ENCODE measurements at regions not wholly inside any gene's neighbourhood (a gene's known extent, or its start where the extent isn't known, plus 50 kb on each side); places are given as distances from the start of the nearest gene placed in this dataset.

DNA sequence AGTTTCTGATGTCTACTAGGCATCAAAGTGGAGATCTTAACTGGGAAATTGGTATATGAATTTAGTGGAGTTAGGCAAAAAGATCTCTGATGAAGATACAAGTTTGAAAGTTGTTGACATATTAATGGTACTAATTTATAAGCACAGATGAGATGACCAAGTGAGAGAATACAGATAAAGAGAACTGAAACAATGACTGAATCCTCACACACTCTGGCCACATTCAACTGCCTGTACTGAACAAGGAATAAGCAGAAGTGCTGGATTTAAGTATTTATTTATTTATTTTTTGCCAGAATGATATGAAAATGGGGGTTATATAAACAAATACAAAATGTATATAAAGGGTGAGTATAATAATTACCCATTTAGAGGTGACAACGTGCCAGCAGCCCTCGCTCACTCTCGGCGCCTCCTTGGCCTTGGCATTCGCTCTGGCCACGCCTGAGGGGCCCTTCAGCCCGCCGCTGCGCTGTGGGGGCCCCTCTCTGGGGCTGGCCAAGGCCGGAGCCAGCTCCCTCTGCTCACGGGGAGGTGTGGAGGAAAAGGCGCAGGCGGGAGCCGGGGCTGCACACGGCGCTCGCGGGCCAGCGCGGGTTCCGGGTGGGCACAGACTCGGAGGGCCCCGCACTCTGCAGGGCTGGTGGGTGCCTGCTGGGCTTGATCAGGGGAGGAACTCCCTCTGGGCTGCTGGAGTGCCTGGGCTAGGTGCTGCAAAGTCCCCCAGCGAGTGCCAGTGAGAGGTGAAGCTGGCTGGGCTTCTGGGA is 1363.9 kb upstream of the CRIM1 start:
- no peak for DNase-seq (ENCODE audit: low read depth in 2 of 2)

DNA sequence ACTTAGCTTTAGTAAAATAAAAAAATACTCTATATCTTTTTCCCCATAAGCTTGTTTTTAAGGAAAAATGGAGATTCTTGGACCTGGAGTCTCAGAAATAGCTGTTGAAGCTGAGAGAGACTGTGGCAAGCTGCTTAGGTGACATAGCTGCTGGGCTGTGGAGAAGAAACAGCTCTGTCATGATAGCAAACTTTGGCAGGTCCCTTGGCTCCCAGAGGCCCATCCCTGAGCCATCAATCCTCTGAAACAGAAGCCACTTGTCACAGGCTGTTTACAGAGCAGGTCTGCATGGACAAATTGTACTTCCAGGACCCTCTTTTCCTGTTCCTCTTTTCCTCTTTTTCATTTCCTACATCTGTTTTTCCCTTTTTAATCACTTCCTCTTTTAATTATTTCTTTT is 1370.1 kb upstream of the CRIM1 start:
- no peak for DNase-seq (ENCODE audit: low read depth in 2 of 2)

DNA sequence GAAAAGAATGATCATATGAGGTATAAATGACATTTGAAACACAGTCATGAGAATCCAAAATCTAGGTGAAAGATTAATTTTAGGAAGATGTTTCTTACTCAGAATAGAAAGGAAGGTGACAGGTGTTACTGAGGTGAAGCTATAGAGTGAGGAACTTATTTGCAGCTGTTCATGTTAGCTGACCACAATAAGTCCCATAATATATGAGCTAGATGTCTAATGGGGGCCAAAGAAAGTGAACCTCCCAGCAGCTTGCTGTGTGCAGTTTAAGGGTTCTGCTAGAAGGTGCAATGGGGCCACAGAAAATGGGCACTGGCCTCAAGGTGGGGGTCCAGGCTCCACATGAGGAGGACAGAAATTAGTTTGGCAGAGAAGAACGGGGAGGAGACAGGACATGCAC is 1374.9 kb upstream of the CRIM1 start:
- DNase-seq (ENCODE audit: low read depth in 2 of 2): no peak

DNA sequence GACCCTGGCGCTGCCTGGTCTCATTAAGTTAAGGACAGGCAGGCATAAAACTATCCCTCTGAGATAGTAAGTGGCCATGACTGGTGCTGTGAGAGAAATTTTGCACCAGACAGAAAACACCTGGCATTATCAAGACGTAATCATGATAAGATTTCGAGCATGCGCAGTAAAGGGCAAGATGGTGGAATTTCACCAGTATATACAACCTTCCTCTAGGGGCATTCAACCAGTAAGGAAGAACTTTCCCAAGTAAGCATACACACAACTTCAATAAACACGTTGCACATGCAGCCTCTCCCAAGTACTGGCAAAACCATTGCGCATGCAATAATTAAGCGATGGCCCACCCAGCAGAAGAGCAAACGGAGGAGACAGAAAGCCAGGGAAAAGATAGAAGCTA is 1376.4 kb upstream of the CRIM1 start:
- no peak for DNase-seq (ENCODE audit: low read depth in 2 of 2)

DNA sequence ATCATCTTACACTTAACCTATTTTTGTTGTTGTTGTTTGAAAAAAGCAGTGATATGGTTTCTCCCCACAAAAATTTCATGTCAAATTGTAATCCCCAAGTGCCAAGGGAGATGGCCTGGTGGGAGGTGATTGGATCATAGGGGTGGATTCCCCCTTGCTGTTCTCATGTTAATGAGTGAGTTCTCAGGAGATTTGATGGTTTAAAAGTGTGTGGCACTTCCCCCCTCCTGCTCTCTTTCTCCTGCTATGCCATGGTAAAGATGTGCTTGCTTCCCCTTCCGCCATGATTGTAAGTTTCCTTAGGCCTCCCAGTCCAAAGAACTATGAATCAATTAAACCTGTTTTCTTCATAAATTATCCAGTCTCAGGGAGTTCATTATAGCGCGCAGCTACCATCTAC is 1362.7 kb upstream of the FAM98A start:
- DNase-seq (ENCODE audit: low read depth in 2 of 2): no peak

DNA sequence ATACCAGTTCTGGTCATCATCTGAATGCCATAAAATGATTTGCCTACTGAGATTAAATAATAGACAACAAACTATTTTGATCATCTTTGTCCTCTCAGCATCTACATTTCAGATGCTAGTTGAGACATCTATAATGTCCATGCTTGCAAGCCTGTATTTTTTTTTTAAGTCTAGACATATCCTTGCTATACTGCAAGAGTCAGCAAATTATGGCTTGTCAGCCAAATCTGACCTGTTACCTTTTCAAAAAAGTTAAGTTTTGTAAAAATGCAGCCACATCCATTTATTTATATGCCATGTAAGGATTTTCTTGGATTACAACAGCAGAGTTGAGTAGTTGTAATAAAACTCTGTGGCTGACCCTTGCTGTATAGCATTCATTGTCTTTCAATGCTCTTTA is 1355.7 kb upstream of the FAM98A start:
- no peak for DNase-seq (ENCODE audit: low read depth in 2 of 2)

DNA sequence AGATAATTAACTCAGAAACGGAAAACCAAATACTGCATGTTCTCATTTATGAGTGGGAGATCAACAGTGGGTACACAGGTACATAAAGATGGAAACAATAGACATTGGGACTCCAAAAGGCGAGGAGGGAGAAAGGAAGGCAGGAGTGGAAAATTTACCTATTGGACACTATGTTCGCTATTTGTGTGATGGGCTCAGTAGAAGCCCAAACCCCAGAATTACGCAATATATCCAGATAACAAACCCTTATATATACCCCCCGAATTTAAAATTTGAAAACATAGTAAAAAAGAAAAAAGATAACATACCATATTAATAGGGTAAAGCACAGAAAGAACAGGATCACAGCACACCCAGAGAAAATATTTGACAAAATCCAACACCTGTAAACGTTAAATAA is 1351.7 kb upstream of the FAM98A start:
- no peak for DNase-seq (ENCODE audit: low read depth in 2 of 2)

DNA sequence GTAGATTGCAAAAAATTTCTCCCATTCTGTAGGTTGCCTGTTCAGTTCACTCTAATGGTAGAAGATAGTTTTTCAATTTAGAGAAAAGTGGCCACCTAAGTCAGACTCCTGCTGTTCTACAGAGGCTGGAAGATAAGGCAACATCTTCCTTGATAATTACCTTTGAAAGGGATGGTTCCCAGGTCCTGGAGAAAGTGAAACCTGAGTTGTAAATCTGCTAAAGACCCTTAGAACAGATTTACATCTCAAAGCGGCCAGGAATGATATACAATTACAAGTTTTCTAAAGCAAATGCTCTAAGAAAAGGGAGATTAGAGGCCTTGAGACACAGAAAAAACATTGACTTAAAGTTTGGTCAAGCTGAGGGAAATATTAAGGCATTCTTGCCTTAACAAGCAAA is 1350.2 kb upstream of the FAM98A start:
- no peak for DNase-seq (ENCODE audit: low read depth in 2 of 2)

DNA sequence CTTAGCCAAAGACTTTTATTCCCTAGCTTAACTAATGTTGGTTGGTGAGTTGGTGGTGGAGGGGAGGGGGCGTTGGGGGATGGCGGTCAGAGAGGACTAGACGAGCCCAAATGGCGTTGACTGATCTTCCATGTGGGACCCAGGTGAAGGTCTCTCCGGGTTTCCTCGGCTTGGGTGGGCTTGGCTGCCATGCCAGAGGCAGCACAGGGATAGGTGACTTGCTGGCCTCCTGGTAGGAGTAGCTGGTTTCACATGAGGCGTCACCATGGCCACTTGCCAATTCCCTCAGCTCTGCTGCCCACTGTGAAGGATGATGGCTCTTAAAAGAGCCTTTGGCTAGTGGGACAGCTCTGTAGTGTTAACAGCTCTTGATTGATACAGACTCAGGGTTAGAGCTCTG is 1337.0 kb upstream of the FAM98A start:
- no peak for DNase-seq (ENCODE audit: low read depth in 2 of 2)

DNA sequence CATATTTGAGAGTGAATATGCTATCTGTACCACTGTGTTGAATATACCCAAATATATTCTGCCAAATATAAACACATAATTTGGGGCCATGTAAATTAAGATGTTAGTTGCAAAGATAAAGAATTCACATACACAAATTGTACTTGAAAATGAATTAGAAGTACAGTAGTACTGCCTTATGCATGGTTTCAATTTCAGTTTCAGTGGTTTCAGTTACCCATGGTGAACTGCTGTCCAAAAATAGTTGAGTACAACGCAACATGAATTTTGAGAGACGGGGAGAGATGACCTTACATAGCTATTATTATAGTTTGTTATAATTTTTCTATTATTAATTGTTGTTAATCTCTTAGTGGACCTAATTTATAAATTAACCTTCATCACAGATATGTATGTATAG is 1313.0 kb upstream of the FAM98A start:
- no peak for DNase-seq (ENCODE audit: low read depth in 2 of 2)

DNA sequence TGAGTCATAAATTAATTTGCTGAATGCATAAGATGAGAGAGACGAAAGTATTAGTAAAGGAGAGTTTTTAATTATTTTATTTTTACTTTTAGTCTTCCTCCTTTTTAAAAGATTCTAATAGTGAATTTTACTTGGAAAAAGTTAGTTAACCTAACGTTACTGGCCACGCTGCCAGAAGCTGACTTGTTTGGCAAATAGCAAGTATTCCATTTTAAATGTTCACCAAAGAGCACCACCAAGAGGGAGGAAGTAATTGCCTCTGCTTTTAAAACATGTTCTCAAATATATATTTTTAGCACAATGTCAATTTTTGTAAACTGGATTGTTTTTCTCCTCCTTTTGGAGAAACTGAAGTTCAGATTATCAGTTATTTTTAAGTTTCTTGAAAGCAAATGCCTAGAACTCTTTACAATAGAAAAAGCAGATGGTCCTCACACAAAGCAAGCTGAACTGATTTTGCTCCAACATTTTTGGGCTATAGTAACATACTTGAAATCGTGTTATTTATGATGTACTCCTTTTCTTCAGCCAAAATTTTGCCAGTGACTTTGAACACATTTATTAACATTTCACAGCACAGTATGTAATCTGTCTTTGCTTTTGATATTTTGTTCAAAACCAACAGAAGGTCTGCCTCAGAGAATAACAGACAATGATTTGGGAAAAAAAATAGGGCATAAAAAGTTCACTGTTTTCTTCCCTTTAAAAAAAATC is 1311.0 kb upstream of the FAM98A start:
- no peak for DNase-seq (ENCODE audit: low read depth in 2 of 2)

DNA sequence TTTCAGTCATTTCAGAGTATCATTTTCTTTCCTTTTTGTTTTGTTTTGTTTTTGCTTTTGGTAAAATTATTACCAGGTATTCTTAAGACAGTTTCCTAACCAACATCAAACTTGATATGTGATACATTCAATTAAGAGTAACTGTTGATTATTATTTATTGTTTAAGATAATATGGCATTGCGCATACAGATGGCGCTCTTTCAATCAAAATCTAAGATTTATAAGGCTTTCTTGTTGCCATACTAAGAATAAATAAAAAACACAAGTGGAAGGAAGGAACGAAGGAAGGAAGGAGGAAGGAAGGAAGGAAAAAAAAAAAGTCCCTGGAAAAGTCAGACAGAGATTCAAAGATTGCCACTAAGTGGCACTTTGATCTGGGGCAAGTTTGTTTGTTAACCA is 1308.7 kb upstream of the FAM98A start:
- DNase-seq (ENCODE audit: low read depth in 2 of 2): no peak

DNA sequence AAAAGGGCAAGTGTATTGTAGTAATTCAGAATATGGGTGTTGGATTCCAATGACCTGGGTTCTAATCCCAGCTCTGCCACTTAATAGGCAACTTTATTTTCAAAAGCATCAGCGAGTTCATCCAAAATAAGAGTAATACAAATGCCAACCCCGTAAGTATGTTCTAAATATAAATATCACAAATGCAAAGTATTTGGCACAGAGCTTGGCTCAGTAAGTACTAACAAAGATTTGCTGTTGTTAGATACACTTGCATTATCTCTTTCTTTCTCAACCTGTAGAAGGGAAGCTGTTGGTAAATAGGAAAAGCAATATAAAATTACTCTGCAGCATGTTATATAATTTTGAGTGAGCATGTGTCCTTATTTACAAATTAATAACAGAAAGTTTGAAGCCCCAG is 1302.6 kb upstream of the FAM98A start:
- no peak for DNase-seq (ENCODE audit: low read depth in 2 of 2)

DNA sequence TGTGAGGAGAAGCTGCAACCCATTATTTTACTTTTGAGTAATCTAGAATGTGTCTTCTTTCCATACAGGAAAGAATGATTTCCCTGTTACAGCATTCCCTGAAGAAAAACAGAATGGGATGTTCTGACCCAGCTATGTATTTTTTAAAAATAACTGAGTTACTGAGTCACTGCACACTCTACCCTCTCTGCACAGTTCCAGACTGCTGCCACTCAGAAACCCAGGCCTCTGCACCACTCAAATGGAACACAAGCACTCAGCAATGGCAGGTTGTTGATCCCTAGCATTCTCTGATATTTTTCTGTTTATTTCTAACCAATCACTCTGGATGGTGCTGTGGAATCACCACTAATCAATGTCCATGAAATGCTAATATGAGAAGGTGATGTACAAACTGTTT is 1300.0 kb upstream of the FAM98A start:
- DNase-seq (ENCODE audit: low read depth in 2 of 2): no peak

DNA sequence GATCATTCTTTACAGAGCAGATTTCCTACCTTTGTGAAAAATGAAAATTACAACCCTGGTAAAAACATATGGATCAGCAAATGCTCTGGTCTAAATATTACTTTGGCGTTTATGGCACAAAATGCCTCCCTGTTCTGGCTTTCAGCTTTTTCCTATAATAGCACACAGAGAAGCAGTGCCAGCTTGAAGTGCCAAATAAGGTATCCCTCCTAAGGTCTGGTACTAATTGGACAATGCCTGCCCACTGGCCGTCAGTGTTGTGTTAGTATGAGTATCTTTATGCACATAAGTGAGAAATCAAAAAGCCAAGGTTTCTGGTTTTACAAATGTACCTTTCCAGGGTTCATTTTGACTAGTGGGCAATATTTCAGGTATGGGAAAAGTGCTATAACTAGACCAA is 1293.7 kb upstream of the FAM98A start:
- no peak for DNase-seq (ENCODE audit: low read depth in 2 of 2)

DNA sequence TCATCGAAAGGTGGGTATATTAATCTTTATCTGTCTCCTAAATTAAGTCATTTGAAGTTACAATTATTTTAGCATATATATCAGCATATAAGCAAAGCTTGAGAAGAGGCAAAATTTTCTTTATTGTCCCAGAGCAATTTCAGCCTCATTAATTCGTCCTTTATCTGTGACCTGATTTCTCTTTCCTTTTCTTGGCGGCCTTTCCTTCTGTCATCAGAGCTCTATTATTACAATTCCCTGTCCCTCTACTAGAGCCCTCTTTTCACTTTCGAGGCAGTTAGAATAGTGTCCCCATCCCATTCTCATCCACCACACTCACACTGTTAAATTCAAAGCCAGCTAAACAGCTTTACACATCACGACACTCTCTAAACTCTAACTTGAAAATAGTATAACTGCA is 1293.2 kb upstream of the FAM98A start:
- DNase-seq (ENCODE audit: low read depth in 2 of 2): no peak

DNA sequence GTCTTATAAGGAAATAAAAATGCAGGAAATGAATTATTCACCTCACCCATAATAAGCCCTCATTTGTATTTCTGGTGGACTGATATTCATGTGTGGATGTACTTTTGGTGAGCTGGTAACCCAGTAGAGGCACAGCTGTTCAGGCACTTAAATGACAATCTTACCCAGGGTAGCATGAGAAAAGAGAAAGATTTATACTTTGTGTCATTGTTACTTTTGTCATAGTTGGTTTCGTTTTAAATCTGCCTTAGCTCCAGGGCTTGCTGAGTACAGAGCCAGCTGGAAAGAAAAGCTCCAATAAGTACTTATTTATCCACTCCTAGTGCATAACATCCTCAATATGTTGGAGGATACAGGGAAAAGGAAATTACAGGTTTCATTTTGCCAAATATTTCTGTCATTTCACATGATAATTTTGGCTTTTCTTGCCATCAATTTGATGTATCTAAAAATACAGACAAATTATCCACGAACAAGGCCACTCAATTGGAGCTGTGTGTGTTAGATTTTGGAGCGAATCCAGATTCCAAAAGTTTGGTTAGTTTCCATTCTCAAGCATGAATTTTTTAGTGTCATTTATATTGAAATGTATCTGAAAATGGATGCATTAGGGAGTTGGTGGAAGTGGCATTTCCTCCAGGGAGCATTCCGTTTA is 1276.1 kb upstream of the FAM98A start:
- no peak for DNase-seq (ENCODE audit: low read depth in 2 of 2)

DNA sequence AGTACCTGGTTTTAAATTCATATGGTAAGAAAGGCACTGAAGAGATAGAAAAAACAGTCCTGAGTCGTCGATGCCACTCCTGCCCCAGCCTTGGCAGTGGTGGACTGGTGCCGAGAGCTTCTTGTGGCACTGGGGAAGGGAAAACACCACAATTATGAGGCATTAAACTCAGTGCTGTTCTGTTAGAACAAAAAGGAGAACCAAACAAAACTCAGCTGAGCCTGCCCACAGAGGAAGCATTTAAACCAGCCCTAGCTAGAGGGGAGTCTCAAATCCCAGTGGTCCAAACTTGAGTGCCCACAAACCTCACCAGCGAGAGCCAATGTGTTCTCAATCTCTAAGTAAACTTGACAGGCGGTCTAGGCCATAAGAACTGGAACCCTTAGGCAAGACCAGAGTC is 1254.5 kb upstream of the FAM98A start:
- no peak for DNase-seq (ENCODE audit: low read depth in 2 of 2)

DNA sequence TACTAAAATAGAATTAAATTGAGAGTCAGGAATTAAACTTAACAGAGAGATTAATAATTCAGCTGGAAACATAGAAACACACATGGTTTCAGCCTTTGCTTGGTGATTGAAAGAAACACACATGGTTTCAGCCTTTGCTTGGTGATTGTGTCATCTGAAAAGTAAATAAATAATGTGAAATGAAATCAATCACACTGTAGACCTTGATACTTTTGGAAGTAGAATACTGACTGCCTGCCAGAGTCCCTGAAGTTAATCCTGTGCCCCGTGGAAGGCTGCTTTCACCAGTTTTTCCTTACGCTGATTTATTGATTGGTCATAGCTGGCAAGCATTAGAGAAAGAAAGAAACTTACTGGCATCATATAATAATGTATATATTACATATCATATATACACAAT is 1252.7 kb upstream of the FAM98A start:
- no peak for DNase-seq (ENCODE audit: low read depth in 2 of 2)

DNA sequence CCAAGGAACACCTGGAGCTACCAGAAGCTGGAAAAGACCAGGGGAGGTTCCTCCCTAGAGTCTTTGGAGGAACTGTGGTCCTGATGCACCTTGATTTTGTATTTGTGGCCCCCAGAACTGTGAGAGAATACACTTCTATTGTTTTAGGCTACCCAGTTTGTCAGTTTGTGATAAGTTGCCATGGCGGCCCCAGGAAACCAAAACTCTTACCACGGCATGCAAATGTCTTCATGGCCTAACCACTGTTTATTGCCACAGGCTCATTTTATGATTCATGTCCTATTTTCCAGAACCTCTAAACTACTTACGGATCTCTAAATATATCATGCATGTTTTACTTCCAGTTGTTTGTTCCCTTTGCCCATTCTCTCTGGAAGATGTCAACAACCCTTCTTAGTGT is 1250.7 kb upstream of the FAM98A start:
- no peak for DNase-seq (ENCODE audit: low read depth in 2 of 2)

DNA sequence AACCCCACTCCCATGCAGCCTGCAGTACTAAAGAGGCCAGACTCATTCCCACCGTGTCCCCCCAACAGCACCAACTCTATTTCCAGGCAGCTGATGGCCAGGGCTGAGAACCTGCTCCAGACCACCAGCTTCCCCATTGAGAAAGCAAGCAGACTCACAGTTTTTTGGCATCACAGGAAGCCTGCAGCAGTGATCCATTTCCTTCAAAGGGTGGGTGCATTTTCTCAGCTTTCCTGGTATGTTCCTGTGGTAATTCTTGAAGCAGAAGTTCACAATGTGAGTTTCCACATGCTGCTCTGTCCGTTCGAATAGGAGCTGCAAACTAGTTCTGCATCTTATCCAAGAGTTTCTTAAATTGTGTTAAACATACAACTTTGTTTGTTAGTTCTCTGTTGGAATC is 1249.6 kb upstream of the FAM98A start:
- DNase-seq (ENCODE audit: low read depth in 2 of 2): no peak

DNA sequence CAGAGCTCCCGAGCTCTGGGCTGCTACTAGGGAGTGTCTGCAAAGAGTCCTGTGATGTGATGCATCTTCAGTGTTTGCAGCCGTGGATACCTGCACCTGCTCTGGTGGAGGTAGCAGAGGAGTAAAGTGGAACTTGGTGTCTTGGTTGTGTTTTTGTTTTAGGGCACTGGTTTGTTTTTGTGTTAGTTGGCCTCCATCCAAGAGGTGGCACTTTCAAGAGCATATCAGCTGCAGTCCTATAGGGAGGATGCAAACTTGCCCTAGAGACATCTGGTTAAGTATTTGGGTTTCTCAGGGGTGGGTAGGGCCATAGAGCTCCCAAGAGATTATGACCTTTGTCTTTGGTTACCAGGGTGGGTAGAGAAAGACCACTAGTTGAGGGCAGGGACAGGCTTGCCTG is 1249.0 kb upstream of the FAM98A start:
- DNase-seq (ENCODE audit: low read depth in 2 of 2): no peak

DNA sequence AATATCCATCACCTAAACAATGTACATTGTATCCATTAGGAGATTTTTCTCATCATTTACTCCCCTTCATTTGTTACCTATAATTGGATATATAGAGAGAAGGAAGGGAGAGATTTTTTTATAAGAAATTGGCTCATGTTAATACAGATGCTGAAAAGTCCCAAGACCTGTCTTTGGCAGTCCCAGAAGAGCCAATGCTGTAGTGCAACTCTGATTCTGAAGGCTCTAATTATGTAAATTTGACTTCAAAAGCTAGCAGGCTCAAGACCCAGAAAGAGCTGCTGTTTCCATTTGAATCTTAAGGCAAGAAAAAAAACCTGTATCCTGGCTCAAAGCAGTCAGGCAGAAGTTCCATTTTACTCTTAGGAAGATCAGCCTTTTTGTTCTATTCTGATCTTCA is 1245.5 kb upstream of the FAM98A start:
- no peak for DNase-seq (ENCODE audit: low read depth in 2 of 2)

Data from stimulated activated CD4-positive, alpha-beta T cell treated with anti-CD3 and anti-CD28 coated beads, Interleukin-4, amount 100 ng/mL, for 48 hours (primary cell).